Stimulated activated CD4-positive, alpha-beta T cell treated with anti-CD3 and anti-CD28 coated beads, Interleukin-1b, Interleukin-23, amount 100 ng/mL, for 48 hours (primary cell): ENCODE measurements at regions not wholly inside any gene's neighbourhood (a gene's known extent, or its start where the extent isn't known, plus 50 kb on each side); places are given as distances from the start of the nearest gene placed in this dataset.
"Not testable (repeated sequence)": the region's sequence is repeated elsewhere in the genome, so short reads cannot be mapped to it uniquely, and the experiment has no call there.

Source experiments
- DNase-seq: peaks from one replicate; pipeline ENCODE4 v3.0.0-alpha.2; 2020

DNA sequence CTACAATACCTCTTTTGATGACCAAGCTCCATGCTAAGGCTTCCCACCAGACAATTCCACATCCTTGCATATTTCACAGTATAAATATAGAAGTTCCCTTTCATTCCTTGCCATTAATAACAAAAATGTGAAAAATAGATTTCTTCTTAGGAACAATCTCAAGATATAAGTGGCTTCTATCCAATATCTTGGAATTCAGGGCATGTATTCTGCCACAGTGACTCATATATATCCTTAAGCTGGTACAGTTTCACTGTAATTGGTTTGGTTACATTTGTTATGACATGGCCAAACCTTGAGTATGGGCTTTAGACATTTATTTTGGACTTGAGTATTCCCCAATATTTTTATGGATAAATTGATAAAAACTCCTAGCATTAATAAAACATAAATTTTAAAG, 181.7 kb upstream of the DDX53 start:
- no peak for DNase-seq

- no peak for DNase-seq
These were observed 144.1 kb upstream of the DDX53 start for GRCh38 chrX:22855693-22856092.

GRCh38 chrX:22859642-22860041, 140.1 kb upstream of the DDX53 start:
- no peak for DNase-seq

DNA sequence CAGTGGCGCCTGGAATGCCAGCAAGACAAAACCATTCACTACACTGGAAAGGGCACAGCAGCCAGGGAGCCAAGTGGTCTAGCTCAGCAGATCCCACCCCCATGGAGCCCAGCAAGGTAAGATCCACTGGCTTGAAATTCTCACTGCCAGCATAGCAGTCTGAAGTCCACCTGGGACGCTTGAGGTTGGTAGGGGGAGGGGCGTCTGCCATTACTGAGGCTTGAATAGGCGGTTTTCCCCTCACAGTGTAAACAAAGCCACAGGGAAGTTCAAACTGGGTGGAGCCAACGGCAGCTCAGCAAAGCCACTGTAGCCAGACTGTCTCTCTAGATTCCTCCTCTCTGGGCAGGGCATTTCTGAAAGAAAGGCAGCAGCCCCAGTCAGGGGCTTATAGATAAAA, 133.0 kb upstream of the DDX53 start:
- not testable (repeated sequence) for DNase-seq

GRCh38 chrX:22882543-22882942, 117.2 kb upstream of the DDX53 start:
- no peak for DNase-seq

DNA sequence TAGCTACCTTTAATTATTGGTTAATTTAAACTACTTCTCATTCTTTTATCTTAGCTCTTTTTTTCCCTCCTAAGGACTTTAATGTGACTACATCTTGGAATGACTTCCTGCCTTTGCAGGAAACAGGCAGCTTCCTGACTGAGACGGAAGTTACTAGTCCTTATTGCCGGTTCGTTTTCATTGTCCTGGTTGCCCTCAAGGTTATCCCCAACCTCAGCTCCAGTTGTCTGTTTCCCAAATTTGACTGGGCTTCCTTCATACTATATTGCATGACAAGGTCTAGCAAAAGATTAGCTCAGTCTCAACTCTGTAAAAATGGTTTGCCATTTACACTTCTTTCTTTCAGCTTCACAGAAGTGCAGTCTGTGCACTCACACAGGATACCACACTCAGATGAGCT, 109.9 kb upstream of the DDX53 start:
- no peak for DNase-seq

GRCh38 chrX:22912616-22913015, 87.1 kb upstream of the DDX53 start:
- no peak for DNase-seq

- DNase-seq, result no peak
These were observed 76.8 kb upstream of the DDX53 start for GRCh38 chrX:22922961-22923360.

- DNase-seq, result no peak
These were observed 65.1 kb upstream of the DDX53 start for GRCh38 chrX:22934640-22935039.

- DNase-seq, result no peak
These were observed 54.8 kb upstream of the DDX53 start for GRCh38 chrX:22944945-22945344.
